ENCODE measurements at regions not wholly inside any gene's neighbourhood (a gene's known extent, or its start where the extent isn't known, plus 50 kb on each side); places are given as distances from the start of the nearest gene placed in this dataset.
"Not testable (repeated sequence)": the region's sequence is repeated elsewhere in the genome, so short reads cannot be mapped to it uniquely, and the experiment has no call there.

DNA sequence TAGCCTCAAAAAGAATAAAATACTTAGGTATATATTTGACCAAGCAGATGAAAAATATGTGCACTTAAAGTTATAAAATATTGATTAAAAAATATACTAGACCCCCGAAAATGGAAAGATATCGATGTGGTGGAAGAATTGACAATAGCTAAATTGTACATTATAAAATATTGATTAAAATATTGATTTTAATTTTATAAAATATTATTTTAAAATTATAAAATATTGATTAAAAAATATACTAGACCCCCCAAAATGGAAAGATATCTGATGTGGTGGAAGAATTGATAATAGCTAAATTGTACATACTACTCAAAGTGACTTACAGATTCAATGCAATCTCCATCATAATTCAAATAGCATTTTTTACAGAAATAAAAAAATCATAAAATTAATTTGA is 1540.9 kb upstream of the RAG2 start:
- Histone ChIP-seq H3K36me3 (ENCODE audit: control insufficient read depth, insufficient read depth, low read length) (no peaks in the 10 kb centered on the region), H3K27me3 (ENCODE audit: control insufficient read depth, insufficient read depth, low read length, poor library complexity, severe bottlenecking) (no peaks in the 10 kb centered on the region), H3K4me3 (ENCODE audit: insufficient read depth, low read depth, low read length) (no peak overlapping the region), H3K27ac (ENCODE audit: insufficient read depth, low read depth, low read length, poor library complexity, severe bottlenecking) (no peak overlapping the region), H3K4me1 (ENCODE audit: control insufficient read depth, insufficient read depth, low read length) (no peaks in the 10 kb centered on the region), H3K9me3 (ENCODE audit: control insufficient read depth, low read length) (no peaks in the 10 kb centered on the region)
- no CpG with 5 or more reads among the region's 2 CpGs for WGBS, 2 experiments

GRCh38 chr11:38136887-38137286 is 1538.9 kb upstream of the RAG2 start:
- Histone ChIP-seq H3K9me3 (ENCODE audit: control insufficient read depth, low read length) (no peaks in the 10 kb centered on the region), H3K4me1 (ENCODE audit: control insufficient read depth, insufficient read depth, low read length) (no peaks in the 10 kb centered on the region), H3K36me3 (ENCODE audit: control insufficient read depth, insufficient read depth, low read length) (no peaks in the 10 kb centered on the region), H3K27ac (ENCODE audit: insufficient read depth, low read depth, low read length, poor library complexity, severe bottlenecking) (no peak overlapping the region), H3K27me3 (ENCODE audit: control insufficient read depth, insufficient read depth, low read length, poor library complexity, severe bottlenecking) (no peaks in the 10 kb centered on the region), H3K4me3 (ENCODE audit: insufficient read depth, low read depth, low read length) (no peak overlapping the region)
- 79 to 86% methylated on average over 6 of the region's 6 CpGs for WGBS, 2 experiments

GRCh38 chr11:38131535-38131934 is 1533.5 kb upstream of the RAG2 start:
- no peak overlapping the region for H3K4me3 ChIP-seq (ENCODE audit: insufficient read depth, low read depth, low read length)
- 100% methylated on average over 1 of the region's 1 CpG for WGBS, 2 experiments
- H3K4me1 ChIP-seq (ENCODE audit: control insufficient read depth, insufficient read depth, low read length), result peaks cover 4% of the 10 kb centered on the region
- no peaks in the 10 kb centered on the region for H3K36me3 ChIP-seq (ENCODE audit: control insufficient read depth, insufficient read depth, low read length)
- no peaks in the 10 kb centered on the region for H3K9me3 ChIP-seq (ENCODE audit: control insufficient read depth, low read length)
- H3K27me3 ChIP-seq (ENCODE audit: control insufficient read depth, insufficient read depth, low read length, poor library complexity, severe bottlenecking), result no peaks in the 10 kb centered on the region
- no peak overlapping the region for H3K27ac ChIP-seq (ENCODE audit: insufficient read depth, low read depth, low read length, poor library complexity, severe bottlenecking)

DNA sequence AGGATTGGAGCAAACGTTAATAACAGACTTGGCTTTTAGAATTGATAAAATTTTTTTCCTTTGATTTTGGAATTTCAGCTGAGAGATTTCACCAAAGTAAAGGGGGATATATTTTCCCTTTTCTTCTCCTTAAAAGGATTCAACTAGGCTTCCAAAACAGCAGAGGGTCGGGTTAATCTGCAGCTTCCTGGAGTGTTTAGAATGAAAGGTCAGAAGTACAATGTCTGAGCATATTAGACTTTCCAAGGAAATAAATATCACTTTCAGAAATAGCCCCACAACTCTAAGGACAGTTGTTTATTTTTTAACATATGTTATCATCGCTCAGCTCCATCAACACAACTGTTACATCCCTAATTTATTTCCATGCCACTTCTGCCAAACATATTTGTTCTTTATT is 1532.9 kb upstream of the RAG2 start:
- WGBS, 2 experiments, result 65 to 86% methylated on average over 1 to 2 of the region's 3 CpGs
- peaks cover 4% of the 10 kb centered on the region for H3K4me1 ChIP-seq (ENCODE audit: control insufficient read depth, insufficient read depth, low read length)
- H3K4me3 ChIP-seq (ENCODE audit: insufficient read depth, low read depth, low read length), result no peak overlapping the region
- no peaks in the 10 kb centered on the region for H3K36me3 ChIP-seq (ENCODE audit: control insufficient read depth, insufficient read depth, low read length)
- no peak overlapping the region for H3K27ac ChIP-seq (ENCODE audit: insufficient read depth, low read depth, low read length, poor library complexity, severe bottlenecking)
- H3K27me3 ChIP-seq (ENCODE audit: control insufficient read depth, insufficient read depth, low read length, poor library complexity, severe bottlenecking), result no peaks in the 10 kb centered on the region
- no peaks in the 10 kb centered on the region for H3K9me3 ChIP-seq (ENCODE audit: control insufficient read depth, low read length)

GRCh38 chr11:38130514-38130913 is 1532.5 kb upstream of the RAG2 start:
- Histone ChIP-seq H3K27me3 (ENCODE audit: control insufficient read depth, insufficient read depth, low read length, poor library complexity, severe bottlenecking) (no peaks in the 10 kb centered on the region), H3K36me3 (ENCODE audit: control insufficient read depth, insufficient read depth, low read length) (no peaks in the 10 kb centered on the region), H3K4me1 (ENCODE audit: control insufficient read depth, insufficient read depth, low read length) (peaks cover 4% of the 10 kb centered on the region), H3K9me3 (ENCODE audit: control insufficient read depth, low read length) (no peaks in the 10 kb centered on the region), H3K27ac (ENCODE audit: insufficient read depth, low read depth, low read length, poor library complexity, severe bottlenecking) (no peak overlapping the region), H3K4me3 (ENCODE audit: insufficient read depth, low read depth, low read length) (no peak overlapping the region)

GRCh38 chr11:38123673-38124072 is 1525.6 kb upstream of the RAG2 start:
- 84 to 85% methylated on average over 9 of the region's 9 CpGs for WGBS, 2 experiments
- Histone ChIP-seq H3K27me3 (ENCODE audit: control insufficient read depth, insufficient read depth, low read length, poor library complexity, severe bottlenecking) (no peaks in the 10 kb centered on the region), H3K9me3 (ENCODE audit: control insufficient read depth, low read length) (no peaks in the 10 kb centered on the region), H3K36me3 (ENCODE audit: control insufficient read depth, insufficient read depth, low read length) (no peaks in the 10 kb centered on the region), H3K4me1 (ENCODE audit: control insufficient read depth, insufficient read depth, low read length) (no peaks in the 10 kb centered on the region), H3K4me3 (ENCODE audit: insufficient read depth, low read depth, low read length) (no peak overlapping the region), H3K27ac (ENCODE audit: insufficient read depth, low read depth, low read length, poor library complexity, severe bottlenecking) (no peak overlapping the region)

DNA sequence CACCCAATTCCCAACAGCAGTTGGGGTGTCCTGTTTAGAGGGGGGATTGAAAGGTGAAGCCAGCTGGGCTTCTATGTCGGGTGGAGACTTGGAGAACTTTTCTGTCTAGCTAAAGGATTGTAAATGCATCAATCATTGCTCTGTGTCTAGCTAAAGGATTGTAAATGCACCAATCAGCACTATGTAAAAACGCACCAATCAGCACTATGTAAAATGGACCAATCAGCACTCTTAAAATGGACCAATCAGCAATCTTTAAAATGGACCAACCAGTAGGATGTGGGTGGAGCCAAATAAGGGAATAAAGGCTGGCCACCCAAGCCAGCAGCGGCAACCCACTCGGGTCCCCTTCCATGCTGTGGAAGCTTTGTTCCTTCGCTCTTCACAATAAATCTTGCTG is 1518.6 kb upstream of the RAG2 start:
- H3K27me3 ChIP-seq (ENCODE audit: control insufficient read depth, insufficient read depth, low read length, poor library complexity, severe bottlenecking); H3K4me3 ChIP-seq (ENCODE audit: insufficient read depth, low read depth, low read length); H3K9me3 ChIP-seq (ENCODE audit: control insufficient read depth, low read length); H3K4me1 ChIP-seq (ENCODE audit: control insufficient read depth, insufficient read depth, low read length); H3K36me3 ChIP-seq (ENCODE audit: control insufficient read depth, insufficient read depth, low read length); H3K27ac ChIP-seq (ENCODE audit: insufficient read depth, low read depth, low read length, poor library complexity, severe bottlenecking): not testable (repeated sequence)
- WGBS, 2 experiments, result 93 to 95% methylated on average over 5 of the region's 5 CpGs

- WGBS, 2 experiments, result 69 to 72% methylated on average over 3 of the region's 3 CpGs
- H3K4me1 ChIP-seq (ENCODE audit: control insufficient read depth, insufficient read depth, low read length); H3K27me3 ChIP-seq (ENCODE audit: control insufficient read depth, insufficient read depth, low read length, poor library complexity, severe bottlenecking); H3K4me3 ChIP-seq (ENCODE audit: insufficient read depth, low read depth, low read length); H3K9me3 ChIP-seq (ENCODE audit: control insufficient read depth, low read length); H3K36me3 ChIP-seq (ENCODE audit: control insufficient read depth, insufficient read depth, low read length); H3K27ac ChIP-seq (ENCODE audit: insufficient read depth, low read depth, low read length, poor library complexity, severe bottlenecking): not testable (repeated sequence)
These were observed 1517.3 kb upstream of the RAG2 start for GRCh38 chr11:38115381-38115780.

DNA sequence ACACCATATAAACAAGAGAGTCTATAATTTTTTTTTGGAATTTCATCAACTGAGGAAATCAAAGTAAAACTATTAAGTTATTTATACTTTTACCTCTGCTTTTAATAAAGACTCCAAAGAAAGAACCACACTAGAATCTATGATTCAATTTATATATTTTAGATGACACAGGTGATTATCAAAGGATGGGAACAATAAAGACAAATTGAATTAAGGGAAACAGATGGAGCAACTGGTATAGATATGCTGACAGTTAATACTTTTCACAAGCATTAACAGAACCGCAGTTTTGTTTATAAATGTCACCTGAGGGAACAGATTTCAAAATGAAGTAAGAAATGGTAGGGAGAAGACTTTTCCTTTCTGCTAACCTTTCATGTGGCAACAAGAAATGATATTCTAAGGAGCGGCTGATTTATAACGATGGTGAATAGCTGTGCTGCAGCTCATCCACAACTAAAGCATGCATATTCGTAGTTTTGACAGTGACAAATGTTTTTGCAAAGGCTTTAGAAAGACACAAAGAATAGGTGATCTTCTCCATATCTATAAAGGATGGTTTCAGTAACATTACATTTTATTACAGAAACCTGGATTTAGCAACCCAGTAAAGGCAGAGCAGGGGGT is 1502.9 kb upstream of the RAG2 start:
- H3K27ac ChIP-seq (ENCODE audit: insufficient read depth, low read depth, low read length, poor library complexity, severe bottlenecking), result no peak overlapping the region
- whole genome bisulfite sequencing, 2 experiments, result 87 to 94% methylated on average over 4 of the region's 4 CpGs
- no peaks in the 10 kb centered on the region for H3K27me3 ChIP-seq (ENCODE audit: control insufficient read depth, insufficient read depth, low read length, poor library complexity, severe bottlenecking)
- no peak overlapping the region for H3K4me3 ChIP-seq (ENCODE audit: insufficient read depth, low read depth, low read length)
- H3K9me3 ChIP-seq (ENCODE audit: control insufficient read depth, low read length), result no peaks in the 10 kb centered on the region
- no peaks in the 10 kb centered on the region for H3K4me1 ChIP-seq (ENCODE audit: control insufficient read depth, insufficient read depth, low read length)
- H3K36me3 ChIP-seq (ENCODE audit: control insufficient read depth, insufficient read depth, low read length), result no peaks in the 10 kb centered on the region

DNA sequence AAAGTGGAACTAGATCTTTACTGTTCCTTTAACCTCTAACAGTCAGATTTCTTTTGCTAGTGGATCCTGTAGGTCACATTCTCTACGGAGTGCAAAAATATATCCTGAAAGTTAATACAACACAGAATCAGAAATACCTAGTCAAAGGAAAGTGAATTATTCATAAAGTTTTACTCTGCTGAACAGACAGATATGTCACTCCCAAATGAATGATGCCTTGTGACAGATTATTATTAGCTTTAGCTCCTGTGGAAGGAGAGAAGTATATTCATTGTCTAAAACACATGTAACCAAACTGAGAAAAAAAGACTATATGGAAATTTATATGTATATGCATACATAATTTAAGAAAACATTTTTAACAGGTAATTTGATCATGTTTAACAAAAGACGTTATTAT is 1497.2 kb upstream of the RAG2 start:
- no peaks in the 10 kb centered on the region for H3K9me3 ChIP-seq (ENCODE audit: control insufficient read depth, low read length)
- no peak overlapping the region for H3K27ac ChIP-seq (ENCODE audit: insufficient read depth, low read depth, low read length, poor library complexity, severe bottlenecking)
- 100% methylated on average over 1 of the region's 2 CpGs; no CpG with 5 or more reads in 1 of the 2 experiments for WGBS, 2 experiments
- H3K36me3 ChIP-seq (ENCODE audit: control insufficient read depth, insufficient read depth, low read length), result no peaks in the 10 kb centered on the region
- no peak overlapping the region for H3K4me3 ChIP-seq (ENCODE audit: insufficient read depth, low read depth, low read length)
- H3K4me1 ChIP-seq (ENCODE audit: control insufficient read depth, insufficient read depth, low read length), result no peaks in the 10 kb centered on the region
- H3K27me3 ChIP-seq (ENCODE audit: control insufficient read depth, insufficient read depth, low read length, poor library complexity, severe bottlenecking), result no peaks in the 10 kb centered on the region

GRCh38 chr11:38089726-38090125 is 1491.7 kb upstream of the RAG2 start:
- Histone ChIP-seq H3K4me3 (ENCODE audit: insufficient read depth, low read depth, low read length) (no peak overlapping the region), H3K27me3 (ENCODE audit: control insufficient read depth, insufficient read depth, low read length, poor library complexity, severe bottlenecking) (no peaks in the 10 kb centered on the region), H3K9me3 (ENCODE audit: control insufficient read depth, low read length) (peaks cover 2% of the 10 kb centered on the region), H3K36me3 (ENCODE audit: control insufficient read depth, insufficient read depth, low read length) (no peaks in the 10 kb centered on the region), H3K4me1 (ENCODE audit: control insufficient read depth, insufficient read depth, low read length) (no peaks in the 10 kb centered on the region), H3K27ac (ENCODE audit: insufficient read depth, low read depth, low read length, poor library complexity, severe bottlenecking) (no peak overlapping the region)
- WGBS, 2 experiments, result 86 to 90% methylated on average over 7 of the region's 7 CpGs
